GM21515 (cell line): ENCODE measurements at regions not wholly inside any gene's neighbourhood (a gene's known extent, or its start where the extent isn't known, plus 50 kb on each side); places are given as distances from the start of the nearest gene placed in this dataset.

Source experiments
- ATAC-seq: cut with Tn5 transposase; IDR thresholded peaks from one replicate; pipeline ENCODE4 v1.9.1; 2021; ENCODE audit not compliant: unreplicated experiment

GRCh38 chr2:128549094-128549493, 230.4 kb upstream of the HS6ST1 start:
- ATAC-seq = no peak

- no peak for ATAC-seq
These were observed 231.1 kb upstream of the HS6ST1 start for GRCh38 chr2:128549646-128550260.

- ATAC-seq = no peak
These were observed 231.7 kb upstream of the HS6ST1 start for GRCh38 chr2:128550389-128550788.

GRCh38 chr2:128550801-128551416, 232.2 kb upstream of the HS6ST1 start:
- no peak for ATAC-seq

GRCh38 chr2:128551435-128551834, 232.8 kb upstream of the HS6ST1 start:
- ATAC-seq = no peak

- ATAC-seq = no peak
These were observed 233.6 kb upstream of the HS6ST1 start for GRCh38 chr2:128552141-128552805.

GRCh38 chr2:128552806-128553551, 234.3 kb upstream of the HS6ST1 start:
- ATAC-seq = no peak

- ATAC-seq = no peak
These were observed 235.6 kb upstream of the HS6ST1 start for GRCh38 chr2:128554151-128554769.

- ATAC-seq = no peak
These were observed 236.8 kb upstream of the HS6ST1 start for GRCh38 chr2:128555433-128555832.

GRCh38 chr2:128556089-128556488, 237.4 kb upstream of the HS6ST1 start:
- no peak for ATAC-seq

GRCh38 chr2:128556633-128557032, 238.0 kb upstream of the HS6ST1 start:
- ATAC-seq = no peak

- ATAC-seq = no peak
These were observed 238.4 kb upstream of the HS6ST1 start for GRCh38 chr2:128557069-128557468.

- ATAC-seq = no peak
These were observed 239.2 kb upstream of the HS6ST1 start for GRCh38 chr2:128557831-128558241.

- no peak for ATAC-seq
These were observed 239.8 kb upstream of the HS6ST1 start for GRCh38 chr2:128558441-128558840.

- no peak for ATAC-seq
These were observed 240.3 kb upstream of the HS6ST1 start for GRCh38 chr2:128558895-128559532.

- no peak for ATAC-seq
These were observed 241.2 kb upstream of the HS6ST1 start for GRCh38 chr2:128559533-128560515.

- no peak for ATAC-seq
These were observed 242.1 kb upstream of the HS6ST1 start for GRCh38 chr2:128560718-128561117.

- no peak for ATAC-seq
These were observed 244.0 kb upstream of the HS6ST1 start for GRCh38 chr2:128562471-128563347.

- no peak for ATAC-seq
These were observed 244.7 kb upstream of the HS6ST1 start for GRCh38 chr2:128563348-128563687.
